Kidney (tissue), 13 donors: ENCODE measurements at regions not wholly inside any gene's neighbourhood (a gene's known extent, or its start where the extent isn't known, plus 50 kb on each side); places are given as distances from the start of the nearest gene placed in this dataset.

Experiments
- DNase-seq, 5 donors: peaks; one replicate each; pipeline ENCODE4 v3.0.0-alpha.2; 2013 to 2020
- FAIRE-seq: peaks from 2 replicates; lab custom pipeline; 2012; peaks lifted over from hg19 to GRCh38; lab: Jason Lieb, UNC
- H3K27ac ChIP-seq, 2 donors: one replicate each; pipeline ENCODE4 v1.7.0; 2013; ENCODE audit warnings: low read depth in 2 of 2, low read length in 2 of 2, inconsistent platforms in 1 of 2
- H3K27me3 ChIP-seq: one replicate; pipeline ENCODE4 v1.7.1; 2013; ENCODE audit warnings: low read length, inconsistent platforms; ENCODE audit not compliant: control insufficient read depth, insufficient read depth
- H3K36me3 ChIP-seq, 3 donors: one replicate each; pipeline versions ENCODE4 v1.7.0 to v1.7.1; 2013; ENCODE audit warnings: low read length in 3 of 3, control low read depth in 1 of 3, inconsistent platforms in 1 of 3; ENCODE audit not compliant: insufficient read depth in 3 of 3, control insufficient read depth in 2 of 3
- H3K4me1 ChIP-seq, 3 donors: one replicate each; pipeline versions ENCODE4 v1.7.0 to v1.7.1; 2013; ENCODE audit warnings: low read length in 3 of 3, inconsistent platforms in 1 of 3, low read depth in 1 of 3; ENCODE audit not compliant: control insufficient read depth in 2 of 3, insufficient read depth in 2 of 3
- H3K4me3 ChIP-seq, 3 donors: one replicate each; pipeline versions ENCODE4 v1.7.0 to v1.8.1; 2013; ENCODE audit warnings: low read length in 3 of 3, control low read depth in 1 of 3, inconsistent platforms in 1 of 3
- H3K9ac ChIP-seq, 3 donors: one replicate each; pipeline versions ENCODE4 v1.7.0 to v1.7.1; 2013; ENCODE audit warnings: low read length in 3 of 3, control low read depth in 1 of 3, inconsistent platforms in 1 of 3
- H3K9me3 ChIP-seq, 3 donors: one replicate each; pipeline versions ENCODE4 v1.7.0 to v1.7.1; 2013; ENCODE audit warnings: low read length in 3 of 3, control low read depth in 1 of 3, inconsistent platforms in 1 of 3; ENCODE audit not compliant: control insufficient read depth in 2 of 3, insufficient read depth in 1 of 3
- CTCF ChIP-seq: IDR thresholded peaks from 3 replicates; pipeline ENCODE4 v1.5.1; 2012; ENCODE audit warnings: mild to moderate bottlenecking, moderate library complexity, borderline replicate concordance; ENCODE audit not compliant: insufficient read depth; ENCODE audit errors: extremely low read depth
- intact Hi-C: fragments of 100-400 bp; cut with DNase I; formaldehyde crosslinking; loops from one replicate; pipeline ENCODE4 v1.11.1; 2022
- donor health status: control.
- donor health status: control.
- donor health status: control.
- donor health status: control.
- donor health status: control.
- donor health status: DM: yes; HTN: yes; CAD: no.
- donor health status: Normal renal cell carcinoma (clear cell type).

DNA sequence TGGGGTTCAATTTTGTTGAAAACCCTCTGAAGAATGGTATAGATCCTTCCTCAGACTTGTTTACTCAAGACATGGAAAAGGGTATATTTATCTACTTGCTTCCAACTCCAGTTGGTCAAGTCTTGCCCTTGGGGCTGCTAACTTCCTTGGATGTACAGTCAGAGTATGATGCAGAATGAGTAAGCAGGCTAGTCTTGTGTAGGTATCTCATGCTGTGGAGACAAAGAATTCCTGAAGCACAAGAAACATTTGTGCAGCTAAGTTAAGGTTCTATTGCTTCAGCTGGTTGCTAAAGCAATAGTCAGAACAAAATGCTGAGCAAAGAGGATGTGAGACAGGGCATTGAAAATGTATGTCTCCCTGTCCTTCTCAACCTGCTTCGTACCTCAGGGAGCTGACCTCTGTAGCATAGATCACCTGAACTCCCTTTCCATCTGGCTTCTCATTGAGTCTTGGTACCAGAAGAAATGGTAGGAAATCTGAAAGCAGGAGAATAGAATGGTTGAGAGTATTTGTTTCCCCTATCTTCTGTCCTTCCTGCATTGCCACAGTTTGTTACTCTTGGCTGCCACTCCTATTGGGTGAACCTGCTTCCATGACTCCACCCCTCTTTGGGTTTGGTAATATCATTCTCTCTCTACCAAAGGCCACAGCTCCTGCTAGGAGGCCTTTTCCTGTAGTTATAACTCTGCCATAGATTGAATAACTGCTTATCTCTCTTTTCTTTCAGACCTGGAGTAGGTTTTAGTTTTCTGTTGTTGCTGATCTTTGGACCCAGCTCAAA, 346.0 kb downstream of the PHF14 start:
- intact Hi-C loops: no loop called here

More for the DNA sequence above, 346.0 kb downstream of the PHF14 start:
- Histone ChIP-seq H3K4me1 (no peaks in the 10 kb centered on the region), H3K9me3 (no peaks in the 10 kb centered on the region), H3K27ac (no peak overlapping the region), H3K4me3 (no peak overlapping the region), H3K9ac (no peak overlapping the region), H3K27me3 (no peaks in the 10 kb centered on the region), H3K36me3 (no peaks in the 10 kb centered on the region)
- FAIRE-seq (no peak), DNase-seq (no peak)
- no peak for TF ChIP-seq CTCF
